DOHH2 (cell line): ENCODE measurements at regions not wholly inside any gene's neighbourhood (a gene's known extent, or its start where the extent isn't known, plus 50 kb on each side); places are given as distances from the start of the nearest gene placed in this dataset.

ENCODE experiments used
- H3F3A ChIP-seq: fragments of 200-600 bp; sonication (generic), shearing (Covaris generic); 2 replicates; pipeline ENCODE4 v1.6.0; 2016; ENCODE audit warnings: antibody characterized with exemption, mild to moderate bottlenecking; ENCODE audit not compliant: control insufficient read depth, insufficient read depth
- H3K27ac ChIP-seq: fragments of 200-600 bp; sonication (generic); 2 replicates; pipeline ENCODE4 v1.5.1; 2014; ENCODE audit warnings: low read depth, mild to moderate bottlenecking, low read length, moderate library complexity
- H3K27me3 ChIP-seq: fragments of 200-600 bp; sonication (generic); 2 replicates; pipeline ENCODE4 v1.6.1; 2014; ENCODE audit warnings: mild to moderate bottlenecking, low read length, mixed read lengths; ENCODE audit not compliant: control insufficient read depth
- H3K36me3 ChIP-seq: fragments of 200-600 bp; sonication (generic); 2 replicates; pipeline ENCODE4 v1.6.1; 2014; ENCODE audit warnings: mild to moderate bottlenecking, low read length, moderate library complexity, mixed read lengths; ENCODE audit not compliant: control insufficient read depth
- H3K4me1 ChIP-seq: fragments of 200-600 bp; sonication (generic); 2 replicates; pipeline ENCODE4 v1.6.1; 2014; ENCODE audit warnings: mild to moderate bottlenecking, low read length, mixed read lengths; ENCODE audit not compliant: control insufficient read depth
- H3K4me2 ChIP-seq: fragments of 200-600 bp; sonication (generic); 2 replicates; pipeline ENCODE4 v1.6.0; 2014; ENCODE audit warnings: mild to moderate bottlenecking, low read length, moderate library complexity
- H3K4me3 ChIP-seq: fragments of 200-600 bp; sonication (generic); 2 replicates; pipeline ENCODE4 v1.5.1; 2014; ENCODE audit warnings: mild to moderate bottlenecking, low read length, mixed read lengths
- H3K79me2 ChIP-seq: fragments of 200-600 bp; sonication (generic); 2 replicates; pipeline ENCODE4 v1.6.1; 2014; ENCODE audit warnings: mild to moderate bottlenecking, low read length, mixed read lengths; ENCODE audit not compliant: control insufficient read depth
- H3K9me2 ChIP-seq: fragments of 200-600 bp; sonication (generic); replicated peaks from 2 replicates; pipeline ENCODE4 v1.6.1; 2014; ENCODE audit warnings: mild to moderate bottlenecking, low read length, mixed read lengths; ENCODE audit not compliant: control insufficient read depth
- H3K9me3 ChIP-seq: fragments of 200-600 bp; sonication (generic); 2 replicates; pipeline ENCODE4 v1.6.1; 2014; ENCODE audit warnings: antibody characterized with exemption, low read length, mixed read lengths; ENCODE audit not compliant: control insufficient read depth, insufficient read depth
- H4K20me1 ChIP-seq: fragments of 200-600 bp; sonication (generic); 2 replicates; pipeline ENCODE4 v1.6.0; 2014; ENCODE audit warnings: low read depth, mild to moderate bottlenecking, antibody characterized with exemption, low read length, moderate library complexity; ENCODE audit not compliant: control insufficient read depth, insufficient read depth
- CTCF ChIP-seq: fragments of 200-600 bp; sonication (generic); IDR thresholded peaks from one replicate; pipeline ENCODE4 v1.5.1; 2014; ENCODE audit warnings: antibody characterized with exemption, mild to moderate bottlenecking, low read depth, low read length; ENCODE audit not compliant: poor library complexity, severe bottlenecking
- EZH2phosphoT487 ChIP-seq: fragments of 200-600 bp; sonication (generic); IDR thresholded peaks from 2 replicates; pipeline ENCODE4 v1.6.1; 2017; ENCODE audit warnings: borderline replicate concordance, mild to moderate bottlenecking, antibody characterized with exemption, low read length, moderate library complexity, mixed read lengths

GRCh38 chr5:39578887-39579497 is 154.2 kb upstream of the DAB2 start:
- H3K4me1 ChIP-seq, result no peaks in the 10 kb centered on the region
- H3K9me3 ChIP-seq, result no peaks in the 10 kb centered on the region
- no peaks in the 10 kb centered on the region for H3K36me3 ChIP-seq
- H3K4me2 ChIP-seq, result no peak overlapping the region
- H3K9me2 ChIP-seq, result no peaks in the 10 kb centered on the region
- no peaks in the 10 kb centered on the region for H4K20me1 ChIP-seq
- TF ChIP-seq EZH2phosphoT487 (no peak), CTCF (peak; percentile 56)
- no peak overlapping the region for H3K27ac ChIP-seq
- H3F3A ChIP-seq, result no peaks in the 10 kb centered on the region
- H3K27me3 ChIP-seq, result peaks cover 6% of the 10 kb centered on the region; the same call in 1 of the 2 replicates
- H3K4me3 ChIP-seq, result no peak overlapping the region
- no peaks in the 10 kb centered on the region for H3K79me2 ChIP-seq

DNA sequence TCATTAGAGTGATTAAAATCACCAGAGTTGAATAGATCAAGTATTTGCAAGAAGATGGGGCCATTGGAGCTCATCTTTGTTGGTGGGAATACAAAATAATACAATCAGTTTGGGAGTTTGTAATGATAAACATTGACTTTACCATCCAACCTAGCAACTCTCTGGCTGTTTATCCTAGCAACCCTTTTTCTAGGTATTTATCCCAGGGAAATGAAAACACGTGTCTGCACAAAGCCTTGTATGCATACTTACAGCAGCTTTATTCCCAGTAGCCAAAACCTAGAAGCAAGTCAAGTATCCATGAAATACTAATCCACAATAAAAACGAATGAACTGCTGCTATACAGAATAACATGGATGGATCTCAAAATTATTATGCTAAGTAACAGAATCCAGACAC is 152.7 kb upstream of the DAB2 start:
- no peaks in the 10 kb centered on the region for H3K9me3 ChIP-seq
- no peak overlapping the region for H3K4me2 ChIP-seq
- TF ChIP-seq CTCF (no peak), EZH2phosphoT487 (no peak)
- H3K27ac ChIP-seq, result no peak overlapping the region
- H3K27me3 ChIP-seq, result peaks cover 6% of the 10 kb centered on the region; the same call in 1 of the 2 replicates
- no peak overlapping the region for H3K4me3 ChIP-seq
- no peaks in the 10 kb centered on the region for H4K20me1 ChIP-seq
- H3K36me3 ChIP-seq, result no peaks in the 10 kb centered on the region
- H3K79me2 ChIP-seq, result no peaks in the 10 kb centered on the region
- H3K9me2 ChIP-seq, result no peaks in the 10 kb centered on the region
- no peaks in the 10 kb centered on the region for H3F3A ChIP-seq
- no peaks in the 10 kb centered on the region for H3K4me1 ChIP-seq

- Histone ChIP-seq H3K4me2 (no peak overlapping the region), H3K4me3 (no peak overlapping the region), H3K9me2 (no peaks in the 10 kb centered on the region), H3K79me2 (no peaks in the 10 kb centered on the region), H4K20me1 (no peaks in the 10 kb centered on the region), H3K4me1 (no peaks in the 10 kb centered on the region), H3K36me3 (no peaks in the 10 kb centered on the region), H3K27me3 (peaks cover 5% of the 10 kb centered on the region; the same call in 1 of the 2 replicates), H3K9me3 (no peaks in the 10 kb centered on the region), H3F3A (no peaks in the 10 kb centered on the region), H3K27ac (no peak overlapping the region)
- no peak for TF ChIP-seq EZH2phosphoT487
- TF ChIP-seq CTCF, result peak; percentile 56
Observed at GRCh38 chr5:39570403-39571027, 145.7 kb upstream of the DAB2 start.
